ENCODE measurements at regions not wholly inside any gene's neighbourhood (a gene's known extent, or its start where the extent isn't known, plus 50 kb on each side); places are given as distances from the start of the nearest gene placed in this dataset.

- CTCF ChIA-PET (ENCODE audit: low intra/inter-chr PET ratio), result no interaction called here
- Histone ChIP-seq H3K36me3 (ENCODE audit: control insufficient read depth, insufficient read depth, low read length) (no peaks in the 10 kb centered on the region), H3K9me3 (replicated peaks; ENCODE audit: control insufficient read depth, insufficient read depth, low read depth, low read length) (no peaks in the 10 kb centered on the region), H3K4me3 (no peak overlapping the region), H3K9ac (ENCODE audit: insufficient read depth in 1 of 2, low read depth in 2 of 2, low read length in 2 of 2) (no peak overlapping the region), H3K4me1 (replicated peaks in 1 of 2; ENCODE audit: control insufficient read depth in 2 of 2, insufficient read depth in 2 of 2, low read length in 2 of 2) (no peaks in the 10 kb centered on the region), H4K20me1 (replicated peaks; ENCODE audit: control insufficient read depth, insufficient read depth, low read length) (no peaks in the 10 kb centered on the region), H3K4me2 (ENCODE audit: insufficient read depth, low read length) (no peak overlapping the region), H2AFZ (ENCODE audit: low read depth, low read length) (no peak overlapping the region), H3K9me1 (ENCODE audit: control insufficient read depth, insufficient read depth, low read length) (no peaks in the 10 kb centered on the region), H3K27ac (ENCODE audit: extremely low read depth, low read depth, low read length) (no peak overlapping the region), H3K27me3 (ENCODE audit: control insufficient read depth in 2 of 2, insufficient read depth in 2 of 2, low read length in 2 of 2) (no peaks in the 10 kb centered on the region), H3K79me2 (ENCODE audit: control insufficient read depth, insufficient read depth, low read length) (no peaks in the 10 kb centered on the region)
- no TSS peak for BruUV-seq (replicated peaks)
- POLR2A ChIA-PET, result no interaction called here
- WGBS (ENCODE audit: insufficient coverage, low coverage, missing lambda C conversion rate), result 6% methylated on average over 3 of the region's 4 CpGs
- in situ Hi-C loops (cut with MboI) (no loop called here), intact Hi-C loops (cut with micrococcal nuclease) (no loop called here)
- ATAC-seq (no peak), FAIRE-seq (no peak), DNase-seq (ENCODE audit: extremely low read depth in 1 of 4, low spot score in 3 of 4) (no peak)
- TF ChIP-seq ZNF830 (CRISPR knock-in tag; IDR thresholded peaks at IDR 0.05) (no peak), ZNF431 (CRISPR knock-in tag; IDR thresholded peaks at IDR 0.05) (no peak), MGA (IDR thresholded peaks at IDR 0.05) (no peak), SMARCB1 (IDR thresholded peaks at IDR 0.05; ENCODE audit: insufficient read length, low read depth) (no peak)
These were observed 215.3 kb downstream of the RNF152 start for GRCh38 chr18:61677435-61677970.

Data from K562 (cell line).